Peyer's patch (tissue), 4 donors: ENCODE measurements at regions not wholly inside any gene's neighbourhood (a gene's known extent, or its start where the extent isn't known, plus 50 kb on each side); places are given as distances from the start of the nearest gene placed in this dataset.

Experiments
- DNase-seq, 3 donors: peaks; one replicate each; pipeline ENCODE4 v3.0.0-alpha.2; 2017 to 2019
- H3K27ac ChIP-seq, 4 donors: fragments of 200-600 bp; sonication (generic); one replicate each; pipeline ENCODE4 v1.5.1; 2016 to 2019
- H3K27me3 ChIP-seq, 2 donors: fragments of 200-600 bp; sonication (generic); one replicate each; pipeline ENCODE4 v1.5.1; 2019
- H3K36me3 ChIP-seq, 3 donors: fragments of 200-600 bp; sonication (generic); one replicate each; pipeline ENCODE4 v1.5.1; 2016 to 2019
- H3K4me1 ChIP-seq, 4 donors: fragments of 200-600 bp; sonication (generic); one replicate each; pipeline ENCODE4 v1.5.1; 2016 to 2019
- H3K4me3 ChIP-seq, 4 donors: fragments of 200-600 bp; sonication (generic); 1 replicate in 3 of 4; 2 replicates in 1 of 4; pipeline ENCODE4 v1.5.1; 2016 to 2019; ENCODE audit warnings: mild to moderate bottlenecking in 1 of 4
- H3K9me3 ChIP-seq, 4 donors: fragments of 200-600 bp; sonication (generic); one replicate each; pipeline ENCODE4 v1.5.1; 2016 to 2019; ENCODE audit warnings: mild to moderate bottlenecking in 1 of 4
- CTCF ChIP-seq, 6 experiments: fragments of 450-650 bp in 4 of 6; fragments of 200-600 bp in 2 of 6; sonication (generic) in 1 of 6; IDR thresholded peaks; one replicate each; pipeline ENCODE4 v1.5.1; 2017 to 2019; ENCODE audit warnings: antibody characterized with exemption in 6 of 6, mild to moderate bottlenecking in 3 of 6, moderate library complexity in 1 of 6
- POLR2A ChIP-seq, 2 donors: fragments of 450-650 bp; IDR thresholded peaks; one replicate each; pipeline ENCODE4 v1.5.1; 2017; ENCODE audit warnings: antibody characterized with exemption in 2 of 2, mild to moderate bottlenecking in 2 of 2, moderate library complexity in 2 of 2

- TF ChIP-seq CTCF (IDR thresholded peaks at IDR 0.05) (no peak), POLR2A (IDR thresholded peaks at IDR 0.05) (no peak)
These were observed 595.7 kb upstream of the POU3F4 start for GRCh38 chrX:82912382-82912781.

GRCh38 chrX:82934980-82935379 lies 573.1 kb upstream of the POU3F4 start:
- Histone ChIP-seq H3K27me3 (no peaks in the 10 kb centered on the region), H3K9me3 (no peaks in the 10 kb centered on the region), H3K36me3 (no peaks in the 10 kb centered on the region), H3K4me3 (no peak overlapping the region), H3K27ac (no peak overlapping the region), H3K4me1 (no peaks in the 10 kb centered on the region)
- DNase-seq: no peak
- TF ChIP-seq CTCF (IDR thresholded peaks at IDR 0.05) (no peak), POLR2A (IDR thresholded peaks at IDR 0.05) (no peak)

More at GRCh38 chrX:82912382-82912781, 595.7 kb upstream of the POU3F4 start:
- Histone ChIP-seq H3K4me1 (no peaks in the 10 kb centered on the region), H3K4me3 (no peak overlapping the region), H3K27ac (no peak overlapping the region), H3K9me3 (no peaks in the 10 kb centered on the region), H3K27me3 (no peaks in the 10 kb centered on the region), H3K36me3 (no peaks in the 10 kb centered on the region)
- no peak for DNase-seq

GRCh38 chrX:82945332-82945731 lies 562.8 kb upstream of the POU3F4 start:
- no peak overlapping the region for H3K27ac ChIP-seq
- no peaks in the 10 kb centered on the region for H3K4me1 ChIP-seq
- no peaks in the 10 kb centered on the region for H3K27me3 ChIP-seq
- H3K9me3 ChIP-seq: no peaks in the 10 kb centered on the region
- no peaks in the 10 kb centered on the region for H3K36me3 ChIP-seq
- DNase-seq: no peak
- TF ChIP-seq POLR2A (IDR thresholded peaks at IDR 0.05) (no peak), CTCF (IDR thresholded peaks at IDR 0.05) (no peak)
- H3K4me3 ChIP-seq: no peak overlapping the region

- Histone ChIP-seq H3K27me3 (no peaks in the 10 kb centered on the region), H3K36me3 (no peaks in the 10 kb centered on the region), H3K9me3 (no peaks in the 10 kb centered on the region), H3K4me3 (no peak overlapping the region), H3K27ac (no peak overlapping the region), H3K4me1 (no peaks in the 10 kb centered on the region)
- TF ChIP-seq CTCF (IDR thresholded peaks at IDR 0.05) (no peak), POLR2A (IDR thresholded peaks at IDR 0.05) (no peak)
- DNase-seq: no peak
These were observed 547.0 kb upstream of the POU3F4 start for GRCh38 chrX:82961129-82961528.

- DNase-seq: no peak
- TF ChIP-seq POLR2A (IDR thresholded peaks at IDR 0.05) (no peak), CTCF (IDR thresholded peaks at IDR 0.05) (no peak)
- no peaks in the 10 kb centered on the region for H3K27me3 ChIP-seq
- H3K36me3 ChIP-seq: no peaks in the 10 kb centered on the region
- H3K9me3 ChIP-seq: no peaks in the 10 kb centered on the region
- no peak overlapping the region for H3K27ac ChIP-seq
- no peak overlapping the region for H3K4me3 ChIP-seq
- no peaks in the 10 kb centered on the region for H3K4me1 ChIP-seq
These were observed 534.4 kb upstream of the POU3F4 start for GRCh38 chrX:82973646-82974045.

GRCh38 chrX:82998163-82998562 lies 509.9 kb upstream of the POU3F4 start:
- TF ChIP-seq POLR2A (IDR thresholded peaks at IDR 0.05) (no peak), CTCF (IDR thresholded peaks at IDR 0.05) (no peak)
- Histone ChIP-seq H3K27ac (no peak overlapping the region), H3K27me3 (no peaks in the 10 kb centered on the region), H3K4me3 (no peak overlapping the region), H3K9me3 (no peaks in the 10 kb centered on the region), H3K4me1 (no peaks in the 10 kb centered on the region), H3K36me3 (no peaks in the 10 kb centered on the region)
- DNase-seq: no peak
